ENCODE measurements at regions not wholly inside any gene's neighbourhood (a gene's known extent, or its start where the extent isn't known, plus 50 kb on each side); places are given as distances from the start of the nearest gene placed in this dataset.
A peak's percentile ranks its signal among the peaks of the same experiment; 100 is the strongest.

DNA sequence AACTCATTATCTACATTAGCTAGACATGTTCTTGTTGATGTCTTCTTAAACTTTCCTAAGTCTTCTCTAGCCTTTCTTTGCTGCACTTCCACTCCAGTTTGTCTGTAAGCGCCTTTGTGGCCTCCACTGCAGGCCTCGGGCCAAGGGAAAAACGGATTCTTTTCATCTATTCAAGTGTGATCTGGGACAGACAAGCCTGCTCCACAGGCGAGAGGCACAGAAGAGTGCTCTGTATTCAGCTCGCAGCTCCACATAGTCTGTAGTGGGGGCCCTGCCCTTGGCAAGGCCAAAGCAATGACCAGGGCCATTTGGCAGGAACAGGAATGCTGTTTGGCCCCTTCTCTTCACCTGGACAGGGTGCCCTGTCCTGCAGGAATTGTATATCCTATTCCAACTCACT is 84.1 kb upstream of the BARX2 start:
- no peak for DNase-seq (ENCODE audit: low read depth)

DNA sequence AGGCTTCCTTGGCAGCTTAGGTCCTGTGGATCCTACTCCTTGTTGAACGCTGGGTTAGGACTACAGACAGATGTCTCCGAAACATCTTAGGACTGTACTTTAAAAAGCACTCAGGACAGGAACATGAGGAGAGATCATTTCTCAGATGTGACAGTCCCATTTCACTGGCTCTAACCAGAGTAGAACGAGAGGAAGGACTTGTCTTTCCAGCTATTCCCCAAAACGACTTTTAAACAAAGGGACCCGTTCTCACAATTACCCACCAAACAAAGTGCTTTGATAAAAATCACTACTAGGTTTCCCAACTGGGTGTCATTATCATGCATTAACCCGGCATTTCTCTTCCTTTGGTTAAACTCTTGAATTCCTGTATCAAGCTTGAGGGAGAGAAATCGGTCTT is 84.7 kb upstream of the BARX2 start:
- no peak for DNase-seq (ENCODE audit: low read depth)

GRCh38 chr11:129289350-129290040 is 86.2 kb upstream of the BARX2 start:
- DNase-seq (ENCODE audit: low read depth): no peak

DNA sequence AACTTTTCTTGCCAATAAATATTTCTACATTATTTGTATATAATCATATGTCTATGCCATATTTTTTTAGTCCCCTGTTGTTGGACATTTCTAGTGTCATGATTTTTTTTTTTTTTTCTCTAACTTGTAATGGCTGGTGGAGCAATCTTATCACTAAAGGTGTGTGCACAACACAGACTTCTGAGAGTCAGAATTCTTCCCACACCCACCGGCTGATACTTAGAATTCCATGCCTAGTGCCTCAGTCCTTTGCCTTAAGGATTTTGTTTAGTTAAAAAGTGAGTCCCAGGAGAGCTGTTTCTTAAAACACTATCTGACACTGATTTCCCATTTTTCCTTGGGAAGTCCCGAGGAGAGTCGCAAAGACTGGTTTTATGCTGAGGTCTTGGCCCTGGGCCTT is 87.7 kb upstream of the BARX2 start:
- DNase-seq (ENCODE audit: low read depth): no peak

DNA sequence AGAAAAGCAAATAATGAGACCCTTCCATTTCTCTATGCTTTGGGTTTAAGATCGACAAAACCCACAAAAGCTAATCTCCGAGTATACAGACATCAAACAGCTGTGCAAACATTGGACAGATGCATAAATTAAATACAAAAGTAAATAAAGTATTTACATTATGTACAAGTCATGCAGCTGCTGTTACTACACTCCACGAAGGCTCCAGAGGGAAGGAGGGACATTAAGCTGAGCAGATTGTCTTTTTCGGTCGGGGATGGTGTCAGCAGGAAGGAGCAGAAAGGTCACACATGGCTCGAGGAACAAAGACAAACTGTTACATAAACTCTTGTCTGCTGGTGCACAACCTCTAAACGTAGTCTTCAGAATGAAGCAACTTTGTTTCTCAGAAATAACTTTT is 88.8 kb upstream of the BARX2 start:
- DNase-seq (ENCODE audit: low read depth): no peak

DNA sequence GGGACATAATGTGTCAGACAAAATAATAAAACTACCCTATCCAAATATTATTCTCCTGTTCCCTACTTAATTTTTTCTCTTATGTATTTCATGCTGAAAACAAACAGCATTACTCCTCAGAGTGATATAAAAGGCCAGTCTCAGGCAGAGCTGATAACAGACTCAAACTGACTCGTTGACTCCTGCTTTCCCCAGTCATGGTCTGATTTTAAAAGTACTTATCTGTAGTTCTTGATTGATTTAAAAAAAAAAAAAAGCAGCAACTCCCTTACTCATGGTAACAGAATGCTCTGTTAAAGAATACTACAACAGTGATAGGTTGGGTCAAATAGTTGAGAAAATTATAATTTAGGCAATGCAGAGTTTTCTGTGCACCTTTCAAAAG is 90.3 kb upstream of the BARX2 start:
- no peak for DNase-seq (ENCODE audit: low read depth)

GRCh38 chr11:129283141-129283540 is 91.0 kb upstream of the ARHGAP32 start:
- DNase-seq (ENCODE audit: low read depth): no peak

DNA sequence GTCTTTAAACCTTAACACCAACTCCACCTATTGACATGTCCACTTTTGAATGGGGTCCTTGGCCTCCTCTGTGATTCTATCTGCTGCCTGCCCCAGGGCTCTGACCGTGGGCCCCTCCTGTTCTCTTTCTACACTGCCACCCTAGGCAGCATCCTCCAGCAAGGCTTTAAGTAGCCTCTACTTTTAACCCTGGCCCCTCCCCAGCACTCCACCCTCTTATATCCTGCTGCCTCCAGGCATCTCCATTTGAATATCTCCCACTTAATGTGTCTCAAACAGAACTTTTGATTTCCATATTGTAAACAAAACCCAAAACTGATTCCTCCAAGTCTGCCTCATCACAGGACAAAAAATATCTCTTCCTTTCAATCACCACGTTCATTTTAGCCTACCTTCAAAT is 90.5 kb upstream of the ARHGAP32 start:
- no peak for DNase-seq (ENCODE audit: low read depth)

GRCh38 chr11:129281471-129282415 is 89.6 kb upstream of the ARHGAP32 start:
- DNase-seq (ENCODE audit: low read depth): no peak

- no peak for DNase-seq (ENCODE audit: low read depth)
Observed at GRCh38 chr11:129280027-129280811, 88.1 kb upstream of the ARHGAP32 start.

DNA sequence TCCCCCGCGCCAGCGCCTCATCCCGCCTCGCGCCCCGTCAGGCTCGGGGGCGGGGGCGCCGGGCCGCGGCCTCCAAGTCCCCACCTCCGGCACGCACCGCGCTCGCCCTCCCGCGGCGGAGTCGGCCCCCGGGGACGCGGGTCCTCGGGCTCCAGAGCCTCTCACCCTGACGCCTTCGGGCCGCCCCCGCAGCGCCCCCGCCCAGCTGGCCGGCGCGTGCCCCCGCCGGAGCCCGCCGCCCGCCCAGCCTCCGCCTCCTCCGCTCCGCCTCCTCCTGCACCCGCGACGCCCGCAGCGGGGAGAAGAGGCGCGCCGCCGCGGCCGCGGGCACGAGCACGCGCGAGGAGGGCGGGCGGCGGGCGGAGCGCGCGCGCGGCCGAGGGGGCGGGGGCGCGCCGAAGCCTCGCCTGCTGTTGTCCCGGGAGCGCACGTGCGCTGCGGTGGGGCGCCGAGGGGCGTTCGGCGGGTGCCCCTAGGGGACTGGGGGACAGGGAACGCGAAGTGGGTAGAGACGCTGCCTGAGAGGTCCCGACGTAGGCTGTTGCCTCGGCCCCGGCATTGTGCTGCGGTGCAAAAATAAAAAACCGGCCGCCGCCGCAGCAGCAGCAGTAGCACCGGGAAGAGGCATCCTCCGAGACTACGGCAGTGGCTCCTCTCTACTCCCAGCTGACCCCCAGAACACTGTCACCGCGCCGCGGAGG is 87.4 kb upstream of the ARHGAP32 start:
- DNase-seq (ENCODE audit: low read depth): peak; percentile 39

DNA sequence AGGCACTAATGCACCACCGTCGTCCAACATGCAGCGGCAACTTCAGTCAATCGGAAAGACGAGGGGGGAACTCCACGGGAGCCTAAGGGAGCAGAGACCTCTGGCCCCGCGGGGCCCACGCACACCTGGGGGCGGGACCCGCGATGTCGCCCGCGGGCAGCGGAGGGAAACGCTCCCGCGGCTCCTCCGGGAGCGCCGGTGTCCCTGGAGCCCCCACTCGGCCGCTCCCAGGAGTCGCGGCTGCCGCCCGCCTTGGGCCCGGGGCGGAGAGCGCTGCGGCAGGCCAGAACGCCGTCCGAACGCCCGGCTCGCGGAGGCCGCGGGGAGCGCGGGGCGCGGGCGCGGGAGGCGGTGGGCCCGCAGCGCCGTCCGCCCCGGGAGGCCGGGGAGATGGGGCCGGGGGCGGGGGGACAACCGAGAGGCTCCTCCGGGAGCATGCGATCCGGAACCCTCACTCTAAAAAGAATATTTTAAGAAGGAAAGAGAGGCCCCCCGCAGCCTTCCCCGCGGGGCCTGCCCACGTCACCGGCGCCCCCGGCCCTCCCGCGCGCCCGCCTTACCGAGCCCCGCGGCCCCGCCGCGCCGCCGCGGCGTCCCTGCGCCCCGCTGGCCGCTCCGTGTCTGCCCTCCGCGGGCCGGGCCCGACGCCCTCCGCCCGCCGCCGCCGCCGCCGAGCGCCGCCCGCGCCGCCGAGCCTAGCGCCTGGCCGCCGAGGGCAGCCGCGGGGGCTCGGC is 86.6 kb upstream of the ARHGAP32 start:
- no peak for DNase-seq (ENCODE audit: low read depth)

GRCh38 chr11:129277198-129277843 is 85.2 kb upstream of the ARHGAP32 start:
- no peak for DNase-seq (ENCODE audit: low read depth)

DNA sequence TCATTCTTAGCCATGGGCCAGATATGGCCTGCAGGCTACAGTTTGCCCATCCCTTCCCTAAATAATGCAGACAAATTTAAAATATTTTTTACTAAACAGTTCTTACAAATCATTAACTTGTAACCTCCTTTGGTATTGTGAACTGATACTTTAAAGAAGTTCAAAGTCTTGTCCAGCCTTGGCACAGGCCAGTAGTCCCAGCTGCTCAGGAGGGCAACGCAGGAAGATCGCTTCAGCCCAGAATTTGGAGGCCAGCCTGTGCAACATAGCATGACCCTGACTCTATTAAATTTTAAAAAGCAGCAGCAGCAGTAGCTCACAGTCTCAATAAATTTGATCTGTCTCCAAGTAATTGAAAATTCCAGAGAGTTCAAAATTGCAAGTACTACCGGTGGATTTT is 83.7 kb upstream of the ARHGAP32 start:
- no peak for DNase-seq (ENCODE audit: low read depth)

- no peak for DNase-seq (ENCODE audit: low read depth)
Observed at GRCh38 chr11:129273944-129274711, 82.0 kb upstream of the ARHGAP32 start.

DNA sequence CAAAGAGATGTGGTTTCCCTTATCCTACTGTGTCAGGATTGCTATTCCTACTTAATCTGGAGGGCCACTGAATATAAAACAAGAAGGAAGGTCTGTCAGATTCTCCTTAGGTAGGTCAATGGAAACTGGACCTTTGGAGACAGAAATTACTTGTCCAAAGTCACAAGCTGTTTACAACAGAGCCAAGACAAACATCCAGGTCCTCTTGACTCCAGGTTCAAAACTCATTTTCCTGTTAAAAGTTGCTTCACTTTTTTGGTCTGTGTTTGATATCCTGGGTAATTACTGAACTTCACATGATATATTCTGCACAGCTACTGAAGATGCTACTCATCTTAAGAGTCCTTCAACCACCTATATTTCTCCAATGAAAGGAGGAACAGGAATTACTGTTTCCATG is 81.2 kb upstream of the ARHGAP32 start:
- no peak for DNase-seq (ENCODE audit: low read depth)

GRCh38 chr11:129271030-129271429 is 78.9 kb upstream of the ARHGAP32 start:
- DNase-seq (ENCODE audit: low read depth): no peak

GRCh38 chr11:129270446-129270845 is 78.3 kb upstream of the ARHGAP32 start:
- no peak for DNase-seq (ENCODE audit: low read depth)

GRCh38 chr11:129268371-129268770 is 76.2 kb upstream of the ARHGAP32 start:
- no peak for DNase-seq (ENCODE audit: low read depth)

DNA sequence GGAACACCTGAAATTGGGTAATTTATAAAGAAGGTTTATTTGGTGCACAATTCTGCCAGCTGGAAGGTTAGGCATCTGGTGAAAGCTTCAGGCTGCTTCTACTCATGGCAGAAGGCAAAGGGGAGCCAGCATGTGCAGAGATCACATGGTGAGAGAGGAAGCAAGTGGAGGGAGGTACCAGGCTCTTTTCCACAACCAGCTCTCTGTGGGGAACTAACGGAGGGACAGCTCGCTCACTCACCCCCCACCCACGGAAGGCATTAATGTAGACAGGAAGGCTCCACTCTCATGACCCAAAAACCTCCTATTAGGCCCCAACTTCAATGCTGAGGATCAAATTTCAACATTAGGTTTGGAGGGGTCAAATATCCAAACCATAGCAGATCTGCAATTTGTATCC is 75.6 kb upstream of the ARHGAP32 start:
- no peak for DNase-seq (ENCODE audit: low read depth)

Measured in fibroblast of the conjunctiva (primary cell).